ENCODE measurements at regions not wholly inside any gene's neighbourhood (a gene's known extent, or its start where the extent isn't known, plus 50 kb on each side); places are given as distances from the start of the nearest gene placed in this dataset.

DNA sequence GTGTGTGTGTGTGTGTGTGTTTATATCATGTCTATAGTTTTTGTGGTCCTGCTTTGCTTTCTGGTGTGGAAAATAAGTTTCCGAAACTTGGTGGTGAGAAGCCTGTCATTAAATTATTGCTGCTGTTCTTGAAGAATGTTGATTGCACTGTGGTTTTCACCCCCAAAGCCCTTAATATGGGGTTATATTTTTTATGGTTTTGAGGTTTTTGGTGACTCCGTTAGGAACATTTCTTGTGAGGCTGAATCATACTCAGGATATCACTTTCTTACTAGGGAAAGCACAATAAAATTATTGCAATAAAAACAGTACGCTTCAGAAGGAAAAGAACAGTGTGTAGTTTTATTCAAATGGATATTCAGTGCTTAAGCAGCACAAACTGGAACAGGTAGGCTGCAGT, 539.1 kb upstream of the MAGEB18 start:
- no peaks in the 10 kb centered on the region for H3K27me3 ChIP-seq (ENCODE audit: insufficient read depth, low read length)
- TF ChIP-seq EZH2 (IDR thresholded peaks at IDR 0.05; ENCODE audit: borderline replicate concordance, low read length), result no peak
- TF ChIP-seq, protein P1, sequence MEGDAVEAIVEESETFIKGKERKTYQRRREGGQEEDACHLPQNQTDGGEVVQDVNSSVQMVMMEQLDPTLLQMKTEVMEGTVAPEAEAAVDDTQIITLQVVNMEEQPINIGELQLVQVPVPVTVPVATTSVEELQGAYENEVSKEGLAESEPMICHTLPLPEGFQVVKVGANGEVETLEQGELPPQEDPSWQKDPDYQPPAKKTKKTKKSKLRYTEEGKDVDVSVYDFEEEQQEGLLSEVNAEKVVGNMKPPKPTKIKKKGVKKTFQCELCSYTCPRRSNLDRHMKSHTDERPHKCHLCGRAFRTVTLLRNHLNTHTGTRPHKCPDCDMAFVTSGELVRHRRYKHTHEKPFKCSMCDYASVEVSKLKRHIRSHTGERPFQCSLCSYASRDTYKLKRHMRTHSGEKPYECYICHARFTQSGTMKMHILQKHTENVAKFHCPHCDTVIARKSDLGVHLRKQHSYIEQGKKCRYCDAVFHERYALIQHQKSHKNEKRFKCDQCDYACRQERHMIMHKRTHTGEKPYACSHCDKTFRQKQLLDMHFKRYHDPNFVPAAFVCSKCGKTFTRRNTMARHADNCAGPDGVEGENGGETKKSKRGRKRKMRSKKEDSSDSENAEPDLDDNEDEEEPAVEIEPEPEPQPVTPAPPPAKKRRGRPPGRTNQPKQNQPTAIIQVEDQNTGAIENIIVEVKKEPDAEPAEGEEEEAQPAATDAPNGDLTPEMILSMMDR (IDR thresholded peaks at IDR 0.05; ENCODE audit: low read length), result no peak
- H3K27ac ChIP-seq (ENCODE audit: low read depth, low read length, poor library complexity, severe bottlenecking), result no peak overlapping the region
- no peaks in the 10 kb centered on the region for H3F3A ChIP-seq (ENCODE audit: insufficient read depth, low read length)
- no peaks in the 10 kb centered on the region for H4K20me1 ChIP-seq (ENCODE audit: insufficient read depth, low read length)
- no peaks in the 10 kb centered on the region for H3K36me3 ChIP-seq (ENCODE audit: insufficient read depth, low read length)
- H3K9me3 ChIP-seq (ENCODE audit: low read length), result no peaks in the 10 kb centered on the region
- no peak overlapping the region for H3K4me2 ChIP-seq (ENCODE audit: low read length)
- no peaks in the 10 kb centered on the region for H3K4me1 ChIP-seq (ENCODE audit: insufficient read depth, low read length, severe bottlenecking)
- H3K9me2 ChIP-seq (ENCODE audit: low read depth, low read length), result no peaks in the 10 kb centered on the region
- no peaks in the 10 kb centered on the region for H3K79me2 ChIP-seq (ENCODE audit: insufficient read depth, low read length)
- no peak overlapping the region for H3K4me3 ChIP-seq (ENCODE audit: low read depth, low read length, poor library complexity, severe bottlenecking)
- no peak overlapping the region for H3K9ac ChIP-seq (ENCODE audit: low read length)
- H2AFZ ChIP-seq (ENCODE audit: low read length), result no peak overlapping the region

DNA sequence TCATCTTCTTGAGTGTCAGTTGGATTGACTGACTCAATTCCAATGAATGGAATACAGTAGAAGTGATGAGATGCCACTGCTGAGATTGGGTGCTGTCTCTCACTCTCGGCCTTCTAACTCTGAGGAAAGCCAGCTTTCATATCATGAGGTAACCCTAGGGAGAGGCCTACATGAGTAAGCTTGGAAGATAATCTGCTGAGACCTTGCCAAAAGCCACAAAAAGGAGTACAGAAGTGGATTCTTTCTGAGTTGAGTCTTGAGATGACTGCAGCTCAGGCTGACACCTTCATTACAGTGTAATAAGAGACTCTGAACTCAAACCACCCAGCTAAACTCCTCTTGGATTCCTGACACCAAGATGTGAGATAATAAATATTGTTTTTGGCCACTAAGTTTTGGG, 537.4 kb upstream of the MAGEB18 start:
- TF ChIP-seq, protein P1 (IDR thresholded peaks at IDR 0.05; ENCODE audit: low read length), result no peak
- no peak for TF ChIP-seq EZH2 (IDR thresholded peaks at IDR 0.05; ENCODE audit: borderline replicate concordance, low read length)
- no peaks in the 10 kb centered on the region for H4K20me1 ChIP-seq (ENCODE audit: insufficient read depth, low read length)
- H3K36me3 ChIP-seq (ENCODE audit: insufficient read depth, low read length), result no peaks in the 10 kb centered on the region
- H3K27ac ChIP-seq (ENCODE audit: low read depth, low read length, poor library complexity, severe bottlenecking), result no peak overlapping the region
- no peak overlapping the region for H2AFZ ChIP-seq (ENCODE audit: low read length)
- H3K9me2 ChIP-seq (ENCODE audit: low read depth, low read length), result no peaks in the 10 kb centered on the region
- no peak overlapping the region for H3K9ac ChIP-seq (ENCODE audit: low read length)
- no peaks in the 10 kb centered on the region for H3K79me2 ChIP-seq (ENCODE audit: insufficient read depth, low read length)
- no peaks in the 10 kb centered on the region for H3K9me3 ChIP-seq (ENCODE audit: low read length)
- H3K27me3 ChIP-seq (ENCODE audit: insufficient read depth, low read length), result no peaks in the 10 kb centered on the region
- H3F3A ChIP-seq (ENCODE audit: insufficient read depth, low read length), result no peaks in the 10 kb centered on the region
- H3K4me1 ChIP-seq (ENCODE audit: insufficient read depth, low read length, severe bottlenecking), result no peaks in the 10 kb centered on the region
- H3K4me3 ChIP-seq (ENCODE audit: low read depth, low read length, poor library complexity, severe bottlenecking), result no peak overlapping the region
- H3K4me2 ChIP-seq (ENCODE audit: low read length), result no peak overlapping the region

DNA sequence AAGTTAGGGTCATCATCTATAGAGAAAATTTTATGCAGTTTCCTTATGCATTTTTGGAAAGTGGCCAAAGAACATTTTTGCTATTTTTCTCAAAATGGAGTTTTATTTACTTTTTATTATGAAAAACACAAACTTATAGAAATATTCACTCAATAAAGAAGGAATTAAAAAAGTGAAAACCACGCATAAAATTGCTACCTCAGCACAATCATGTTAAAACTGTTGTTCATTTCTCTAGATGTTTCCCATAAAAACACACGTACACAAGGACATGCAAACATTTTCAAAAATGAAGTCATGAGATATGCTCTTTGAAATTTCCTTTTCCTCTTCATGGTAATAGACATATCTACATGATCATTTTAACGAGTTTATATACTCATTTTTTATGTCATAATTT, 536.8 kb upstream of the MAGEB18 start:
- Histone ChIP-seq H3K4me3 (ENCODE audit: low read depth, low read length, poor library complexity, severe bottlenecking) (no peak overlapping the region), H3K4me2 (ENCODE audit: low read length) (no peak overlapping the region), H3K9ac (ENCODE audit: low read length) (no peak overlapping the region), H3K27me3 (ENCODE audit: insufficient read depth, low read length) (no peaks in the 10 kb centered on the region), H3K9me3 (ENCODE audit: low read length) (no peaks in the 10 kb centered on the region), H3K27ac (ENCODE audit: low read depth, low read length, poor library complexity, severe bottlenecking) (no peak overlapping the region), H4K20me1 (ENCODE audit: insufficient read depth, low read length) (no peaks in the 10 kb centered on the region), H3K36me3 (ENCODE audit: insufficient read depth, low read length) (no peaks in the 10 kb centered on the region), H3F3A (ENCODE audit: insufficient read depth, low read length) (no peaks in the 10 kb centered on the region), H2AFZ (ENCODE audit: low read length) (no peak overlapping the region), H3K9me2 (ENCODE audit: low read depth, low read length) (no peaks in the 10 kb centered on the region), H3K4me1 (ENCODE audit: insufficient read depth, low read length, severe bottlenecking) (no peaks in the 10 kb centered on the region), H3K79me2 (ENCODE audit: insufficient read depth, low read length) (no peaks in the 10 kb centered on the region)
- no peak for TF ChIP-seq EZH2 (IDR thresholded peaks at IDR 0.05; ENCODE audit: borderline replicate concordance, low read length)
- TF ChIP-seq, protein P1 (IDR thresholded peaks at IDR 0.05; ENCODE audit: low read length), result no peak
